ENCODE measurements at regions not wholly inside any gene's neighbourhood (a gene's known extent, or its start where the extent isn't known, plus 50 kb on each side); places are given as distances from the start of the nearest gene placed in this dataset.

DNA sequence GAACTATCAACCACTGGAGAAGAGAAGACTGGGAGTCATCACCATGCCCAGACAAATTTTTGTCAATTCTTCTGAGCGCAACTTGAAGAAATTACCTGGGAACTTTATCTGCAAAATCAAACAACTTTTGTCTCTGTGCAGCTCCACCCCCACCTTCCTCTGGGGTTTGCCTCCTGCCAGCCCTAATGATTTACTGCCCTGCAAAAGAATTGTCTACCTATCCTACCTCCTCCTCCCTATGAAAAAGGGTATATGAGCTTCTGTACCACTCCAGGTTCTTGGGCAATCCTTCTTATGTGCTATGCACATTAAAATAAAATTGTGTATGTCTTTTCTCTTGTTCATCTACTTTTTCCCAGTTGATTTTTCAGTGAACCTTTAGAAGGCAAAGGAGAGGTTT is 191.9 kb downstream of the URB2 start:
- Histone ChIP-seq H4K20me1 (ENCODE audit: insufficient read depth) (no peaks in the 10 kb centered on the region), H2AFZ (ENCODE audit: low read depth) (no peak overlapping the region), H3K36me3 (replicated peaks in 1 of 2; ENCODE audit: control insufficient read depth in 1 of 2, insufficient read depth in 2 of 2, low read length in 1 of 2) (no peaks in the 10 kb centered on the region), H3F3A (replicated peaks; ENCODE audit: insufficient read depth) (no peaks in the 10 kb centered on the region), H3K79me2 (ENCODE audit: insufficient read depth) (no peaks in the 10 kb centered on the region), H3K4me2 (no peak overlapping the region), H3K9me3 (no peaks in the 10 kb centered on the region), H3K9ac (no peak overlapping the region), H3K4me1 (ENCODE audit: control insufficient read depth in 1 of 2, insufficient read depth in 2 of 2, low read depth in 1 of 2, low read length in 1 of 2) (no peaks in the 10 kb centered on the region), H3K27me3 (ENCODE audit: insufficient read depth) (no peaks in the 10 kb centered on the region), H3K9me2 (no peaks in the 10 kb centered on the region), H3K4me3 (ENCODE audit: low read depth in 2 of 2, low read length in 1 of 2) (no peak overlapping the region), H3K27ac (ENCODE audit: low read depth in 2 of 2, low read length in 1 of 2) (no peak overlapping the region)
- DNase-seq = no peak
- ChIA-PET CTCF (no interaction called here), POLR2A (no interaction called here)
- TF ChIP-seq RFX5 (IDR thresholded peaks at IDR 0.05; ENCODE audit: low read length) (no peak), JUND (IDR thresholded peaks at IDR 0.05) (no peak), EP300 (IDR thresholded peaks at IDR 0.05; ENCODE audit: borderline replicate concordance in 1 of 2, low read depth in 1 of 2, low read length in 1 of 2) (no peak), FOSL2 (IDR thresholded peaks at IDR 0.05; ENCODE audit: borderline replicate concordance, low read depth) (no peak), RCOR1 (IDR thresholded peaks at IDR 0.05; ENCODE audit: low read length) (no peak), ELF1 (IDR thresholded peaks at IDR 0.05) (no peak), NRF1 (IDR thresholded peaks at IDR 0.05; ENCODE audit: low read depth, low read length) (no peak), MXI1 (IDR thresholded peaks at IDR 0.05; ENCODE audit: low read depth, low read length) (no peak), EZH2phosphoT487 (IDR thresholded peaks at IDR 0.05; ENCODE audit: borderline replicate concordance, low read depth) (no peak), TCF12 (IDR thresholded peaks at IDR 0.05) (no peak), POLR2AphosphoS5 (IDR thresholded peaks at IDR 0.05; ENCODE audit: low read depth, low read length) (no peak)
- TF ChIP-seq, protein P1, sequence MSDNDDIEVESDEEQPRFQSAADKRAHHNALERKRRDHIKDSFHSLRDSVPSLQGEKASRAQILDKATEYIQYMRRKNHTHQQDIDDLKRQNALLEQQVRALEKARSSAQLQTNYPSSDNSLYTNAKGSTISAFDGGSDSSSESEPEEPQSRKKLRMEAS (IDR thresholded peaks at IDR 0.05; ENCODE audit: low read depth) = no peak
- TF ChIP-seq, protein P2, sequence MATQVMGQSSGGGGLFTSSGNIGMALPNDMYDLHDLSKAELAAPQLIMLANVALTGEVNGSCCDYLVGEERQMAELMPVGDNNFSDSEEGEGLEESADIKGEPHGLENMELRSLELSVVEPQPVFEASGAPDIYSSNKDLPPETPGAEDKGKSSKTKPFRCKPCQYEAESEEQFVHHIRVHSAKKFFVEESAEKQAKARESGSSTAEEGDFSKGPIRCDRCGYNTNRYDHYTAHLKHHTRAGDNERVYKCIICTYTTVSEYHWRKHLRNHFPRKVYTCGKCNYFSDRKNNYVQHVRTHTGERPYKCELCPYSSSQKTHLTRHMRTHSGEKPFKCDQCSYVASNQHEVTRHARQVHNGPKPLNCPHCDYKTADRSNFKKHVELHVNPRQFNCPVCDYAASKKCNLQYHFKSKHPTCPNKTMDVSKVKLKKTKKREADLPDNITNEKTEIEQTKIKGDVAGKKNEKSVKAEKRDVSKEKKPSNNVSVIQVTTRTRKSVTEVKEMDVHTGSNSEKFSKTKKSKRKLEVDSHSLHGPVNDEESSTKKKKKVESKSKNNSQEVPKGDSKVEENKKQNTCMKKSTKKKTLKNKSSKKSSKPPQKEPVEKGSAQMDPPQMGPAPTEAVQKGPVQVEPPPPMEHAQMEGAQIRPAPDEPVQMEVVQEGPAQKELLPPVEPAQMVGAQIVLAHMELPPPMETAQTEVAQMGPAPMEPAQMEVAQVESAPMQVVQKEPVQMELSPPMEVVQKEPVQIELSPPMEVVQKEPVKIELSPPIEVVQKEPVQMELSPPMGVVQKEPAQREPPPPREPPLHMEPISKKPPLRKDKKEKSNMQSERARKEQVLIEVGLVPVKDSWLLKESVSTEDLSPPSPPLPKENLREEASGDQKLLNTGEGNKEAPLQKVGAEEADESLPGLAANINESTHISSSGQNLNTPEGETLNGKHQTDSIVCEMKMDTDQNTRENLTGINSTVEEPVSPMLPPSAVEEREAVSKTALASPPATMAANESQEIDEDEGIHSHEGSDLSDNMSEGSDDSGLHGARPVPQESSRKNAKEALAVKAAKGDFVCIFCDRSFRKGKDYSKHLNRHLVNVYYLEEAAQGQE (IDR thresholded peaks at IDR 0.05; ENCODE audit: low read depth, low read length) = no peak
- TF ChIP-seq, protein P3, sequence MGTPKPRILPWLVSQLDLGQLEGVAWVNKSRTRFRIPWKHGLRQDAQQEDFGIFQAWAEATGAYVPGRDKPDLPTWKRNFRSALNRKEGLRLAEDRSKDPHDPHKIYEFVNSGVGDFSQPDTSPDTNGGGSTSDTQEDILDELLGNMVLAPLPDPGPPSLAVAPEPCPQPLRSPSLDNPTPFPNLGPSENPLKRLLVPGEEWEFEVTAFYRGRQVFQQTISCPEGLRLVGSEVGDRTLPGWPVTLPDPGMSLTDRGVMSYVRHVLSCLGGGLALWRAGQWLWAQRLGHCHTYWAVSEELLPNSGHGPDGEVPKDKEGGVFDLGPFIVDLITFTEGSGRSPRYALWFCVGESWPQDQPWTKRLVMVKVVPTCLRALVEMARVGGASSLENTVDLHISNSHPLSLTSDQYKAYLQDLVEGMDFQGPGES (IDR thresholded peaks at IDR 0.05; ENCODE audit: low read depth, low read length) = no peak
- WGBS (ENCODE audit: low lambda C conversion rate) = 67% methylated on average over 1 of the region's 1 CpG

DNA sequence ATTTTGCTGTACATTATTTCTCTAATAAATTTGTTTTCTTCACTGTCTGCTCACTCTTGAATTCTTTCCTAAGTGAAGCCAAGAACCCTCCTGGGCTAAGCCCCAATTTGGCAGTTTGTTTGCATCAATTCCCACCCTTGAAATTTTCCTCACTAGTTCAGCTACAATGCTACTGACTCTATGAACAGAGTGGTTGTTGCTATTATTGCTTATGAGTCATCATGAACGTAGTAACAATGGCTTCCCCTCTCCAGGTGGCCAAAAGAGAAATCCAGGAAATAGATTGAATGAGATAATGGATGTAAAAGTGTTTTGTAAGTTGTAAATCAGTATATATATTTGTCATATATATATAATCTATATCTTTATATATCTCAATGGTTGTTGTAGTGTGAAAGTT is 193.0 kb downstream of the URB2 start:
- H3K9ac ChIP-seq = no peak overlapping the region
- H3K27me3 ChIP-seq (ENCODE audit: insufficient read depth) = no peaks in the 10 kb centered on the region
- no peak overlapping the region for H3K4me3 ChIP-seq (ENCODE audit: low read depth in 2 of 2, low read length in 1 of 2)
- H4K20me1 ChIP-seq (ENCODE audit: insufficient read depth) = no peaks in the 10 kb centered on the region
- H2AFZ ChIP-seq (ENCODE audit: low read depth) = no peak overlapping the region
- no peak overlapping the region for H3K4me2 ChIP-seq
- ChIA-PET CTCF (no interaction called here), POLR2A (no interaction called here)
- 3% methylated on average over 1 of the region's 1 CpG for WGBS (ENCODE audit: low lambda C conversion rate)
- H3K36me3 ChIP-seq (replicated peaks in 1 of 2; ENCODE audit: control insufficient read depth in 1 of 2, insufficient read depth in 2 of 2, low read length in 1 of 2) = no peaks in the 10 kb centered on the region
- H3K9me2 ChIP-seq = no peaks in the 10 kb centered on the region
- no peak overlapping the region for H3K27ac ChIP-seq (ENCODE audit: low read depth in 2 of 2, low read length in 1 of 2)
- H3K9me3 ChIP-seq = no peaks in the 10 kb centered on the region
- H3K79me2 ChIP-seq (ENCODE audit: insufficient read depth) = no peaks in the 10 kb centered on the region
- no peak for DNase-seq
- H3K4me1 ChIP-seq (ENCODE audit: control insufficient read depth in 1 of 2, insufficient read depth in 2 of 2, low read depth in 1 of 2, low read length in 1 of 2) = no peaks in the 10 kb centered on the region
- H3F3A ChIP-seq (replicated peaks; ENCODE audit: insufficient read depth) = no peaks in the 10 kb centered on the region
- TF ChIP-seq RFX5 (IDR thresholded peaks at IDR 0.05; ENCODE audit: low read length) (no peak), GATA2 (CRISPR knock-in tag; IDR thresholded peaks at IDR 0.05) (no peak), TAF1 (IDR thresholded peaks at IDR 0.05; ENCODE audit: borderline replicate concordance, low read depth, low read length) (no peak), MEF2A (IDR thresholded peaks at IDR 0.05; ENCODE audit: borderline replicate concordance, low read depth) (no peak), EZH2phosphoT487 (IDR thresholded peaks at IDR 0.05; ENCODE audit: borderline replicate concordance, low read depth) (no peak), EP300 (IDR thresholded peaks at IDR 0.05; ENCODE audit: borderline replicate concordance in 1 of 2, low read depth in 1 of 2, low read length in 1 of 2) (no peak), FOXM1 (IDR thresholded peaks at IDR 0.05; ENCODE audit: low read depth) (no peak), NRF1 (IDR thresholded peaks at IDR 0.05; ENCODE audit: low read depth, low read length) (no peak), JUND (IDR thresholded peaks at IDR 0.05) (no peak)
- TF ChIP-seq, protein P2 (IDR thresholded peaks at IDR 0.05; ENCODE audit: low read depth, low read length) = no peak
- TF ChIP-seq, protein P4, sequence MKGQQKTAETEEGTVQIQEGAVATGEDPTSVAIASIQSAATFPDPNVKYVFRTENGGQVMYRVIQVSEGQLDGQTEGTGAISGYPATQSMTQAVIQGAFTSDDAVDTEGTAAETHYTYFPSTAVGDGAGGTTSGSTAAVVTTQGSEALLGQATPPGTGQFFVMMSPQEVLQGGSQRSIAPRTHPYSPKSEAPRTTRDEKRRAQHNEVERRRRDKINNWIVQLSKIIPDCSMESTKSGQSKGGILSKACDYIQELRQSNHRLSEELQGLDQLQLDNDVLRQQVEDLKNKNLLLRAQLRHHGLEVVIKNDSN (IDR thresholded peaks at IDR 0.05; ENCODE audit: borderline replicate concordance, low read depth) = no peak

All from SK-N-SH (cell line).